Sciatic nerve (tissue), 2 donors: ENCODE measurements at regions not wholly inside any gene's neighbourhood (a gene's known extent, or its start where the extent isn't known, plus 50 kb on each side); places are given as distances from the start of the nearest gene placed in this dataset.
"Not testable (repeated sequence)": the region's sequence is repeated elsewhere in the genome, so short reads cannot be mapped to it uniquely, and the experiment has no call there.

Source experiments
- ATAC-seq: fragments of 200-7000 bp; cut with Tn5 transposase; one replicate; pipeline ENCODE4 v1.9.1; 2020; ENCODE audit warnings: mild to moderate bottlenecking, moderate library complexity
- DNase-seq: peaks from one replicate; pipeline ENCODE4 v3.0.0-alpha.2; 2020; ENCODE audit warnings: low spot score
- intact Hi-C: fragments of 100-400 bp; cut with DNase I; formaldehyde crosslinking; loops from one replicate; pipeline ENCODE4 v1.14.2; 2022
- donor health status: DM: no; HTN: no; CAD: no.
- donor health status: DM: no; HTN: no; CAD: no.

DNA sequence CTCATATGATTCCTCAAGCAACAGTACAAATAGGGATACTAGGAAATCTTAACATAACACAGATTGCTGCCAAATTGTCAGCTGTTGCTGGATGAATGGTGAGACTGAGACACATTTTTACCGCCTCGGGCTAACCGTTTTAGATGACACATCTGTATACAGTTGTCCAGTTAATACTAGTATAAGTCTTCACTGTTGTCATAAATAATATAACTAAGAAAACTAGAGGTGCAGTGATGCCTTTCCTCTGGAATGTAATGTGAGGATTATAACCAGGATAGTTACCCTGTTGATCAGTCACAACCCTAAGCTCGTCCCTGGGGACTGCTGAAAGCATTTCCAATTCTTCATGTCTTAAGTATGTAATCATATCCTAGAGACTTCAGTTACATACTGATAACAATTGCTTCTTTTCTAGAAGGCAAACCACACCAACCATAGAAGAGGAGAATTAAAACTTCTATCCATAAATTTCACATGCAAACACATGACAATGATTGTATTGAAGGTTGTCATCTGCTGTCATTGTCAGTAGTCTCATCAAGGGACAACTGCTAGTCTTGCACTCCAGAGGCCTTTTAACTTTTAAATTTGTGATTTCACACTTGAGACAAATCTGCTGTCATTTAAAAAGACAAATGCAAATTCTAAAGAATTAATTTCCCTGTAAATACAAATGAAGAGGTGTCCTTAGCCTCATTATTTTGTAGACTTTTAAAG lies 100.4 kb upstream of the SEMA3D start:
- intact Hi-C loops, result no loop called here
- ATAC-seq (no peak), DNase-seq (no peak)

DNA sequence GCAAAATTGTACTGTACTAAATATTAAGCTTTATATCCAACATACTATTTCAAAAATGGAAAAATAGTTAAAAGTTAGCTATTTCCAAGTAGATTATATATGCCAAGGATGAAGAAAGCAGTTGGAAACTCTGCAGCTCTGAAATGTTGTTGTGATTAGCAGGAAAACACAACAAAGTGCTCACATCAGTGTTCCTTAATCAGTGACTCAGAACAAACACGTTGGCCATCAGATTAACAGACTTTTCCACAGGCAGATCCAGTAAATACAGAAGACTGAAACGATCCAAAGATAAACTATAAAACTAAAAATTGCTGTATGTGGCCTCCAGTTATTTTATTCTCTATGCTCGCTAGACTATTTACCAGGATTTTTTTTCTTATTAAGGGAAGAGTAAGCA lies 99.6 kb upstream of the SEMA3D start:
- DNase-seq (no peak), ATAC-seq (no peak)
- intact Hi-C loops, result no loop called here

DNA sequence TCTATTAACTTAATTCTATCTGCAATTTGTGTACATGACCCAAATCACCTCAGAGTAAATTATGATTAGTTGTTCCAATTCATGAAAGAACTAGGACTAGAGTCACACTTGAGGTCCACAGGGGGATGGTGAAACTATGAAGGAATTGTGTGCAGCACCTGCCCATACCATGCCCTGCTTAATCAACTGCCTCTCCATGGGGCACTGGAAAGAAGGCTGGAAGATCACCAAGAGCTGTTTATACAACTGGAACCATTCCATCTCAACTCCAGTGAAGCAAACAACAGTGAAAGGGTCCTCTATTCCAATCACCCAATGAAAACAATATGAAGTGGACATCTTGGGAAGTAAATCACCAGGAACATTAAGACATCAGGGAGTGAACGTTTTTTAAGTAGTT lies 98.7 kb upstream of the SEMA3D start:
- intact Hi-C loops, result no loop called here
- no peak for ATAC-seq
- no peak for DNase-seq

DNA sequence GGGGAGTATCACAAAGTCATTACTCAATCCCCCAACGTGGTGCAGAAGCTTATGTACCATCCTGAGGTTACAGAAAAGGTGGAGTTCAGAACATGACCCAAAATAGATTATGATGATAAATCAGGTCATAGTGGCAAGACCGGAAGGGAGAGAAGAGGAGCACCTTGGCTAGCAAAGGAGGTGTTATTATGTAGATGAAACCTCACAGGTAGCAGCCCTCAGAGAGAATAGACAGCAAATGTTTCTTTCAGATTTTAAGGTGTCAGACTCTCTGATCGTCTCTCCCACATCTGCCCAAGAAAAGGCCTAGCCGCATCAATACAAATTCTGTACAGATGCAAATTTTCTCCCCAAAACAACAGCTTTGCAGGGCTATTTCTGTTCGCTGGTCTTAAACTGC lies 88.3 kb upstream of the SEMA3D start:
- ATAC-seq, result no peak
- intact Hi-C loops, result no loop called here
- no peak for DNase-seq

DNA sequence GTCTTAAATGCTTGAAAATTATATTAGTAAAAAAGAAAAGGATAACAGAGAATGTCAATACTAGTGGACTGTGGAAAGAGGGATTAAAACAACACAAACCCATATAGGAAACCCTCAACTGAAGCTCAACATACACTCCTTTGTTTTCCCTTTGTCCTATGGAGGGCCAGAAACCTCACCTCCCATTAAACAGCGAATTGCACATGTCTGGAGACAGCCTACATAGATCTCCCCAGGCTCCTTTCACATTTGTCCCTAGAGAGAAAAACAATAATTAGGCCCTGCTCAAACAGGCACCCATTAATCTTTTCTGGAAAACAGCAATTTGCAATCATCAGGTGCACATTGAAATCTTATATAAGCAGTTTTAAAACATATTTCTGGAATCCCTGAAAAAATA lies 87.6 kb upstream of the SEMA3D start:
- ATAC-seq (no peak), DNase-seq (no peak)
- intact Hi-C loops, result no loop called here

DNA sequence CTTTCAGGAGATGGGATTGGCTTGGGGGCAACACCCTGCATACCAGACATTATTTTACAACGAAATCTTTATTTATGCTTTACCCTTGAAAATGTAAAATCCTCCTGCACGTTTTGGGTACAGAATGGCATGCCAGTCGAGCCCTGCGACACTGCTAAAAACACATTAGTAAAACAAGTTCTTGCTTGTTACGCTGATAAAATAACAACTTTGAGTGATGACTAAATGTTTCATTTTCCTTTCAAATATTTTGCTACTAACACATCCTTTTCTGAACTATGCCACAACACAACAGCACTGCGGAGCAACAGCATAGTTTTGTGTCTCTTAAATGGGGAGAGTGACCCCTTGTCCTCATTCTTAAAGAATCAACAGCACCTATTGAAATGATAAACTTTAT lies 76.0 kb upstream of the SEMA3D start:
- intact Hi-C loops, result no loop called here
- ATAC-seq, result no peak
- DNase-seq, result no peak

DNA sequence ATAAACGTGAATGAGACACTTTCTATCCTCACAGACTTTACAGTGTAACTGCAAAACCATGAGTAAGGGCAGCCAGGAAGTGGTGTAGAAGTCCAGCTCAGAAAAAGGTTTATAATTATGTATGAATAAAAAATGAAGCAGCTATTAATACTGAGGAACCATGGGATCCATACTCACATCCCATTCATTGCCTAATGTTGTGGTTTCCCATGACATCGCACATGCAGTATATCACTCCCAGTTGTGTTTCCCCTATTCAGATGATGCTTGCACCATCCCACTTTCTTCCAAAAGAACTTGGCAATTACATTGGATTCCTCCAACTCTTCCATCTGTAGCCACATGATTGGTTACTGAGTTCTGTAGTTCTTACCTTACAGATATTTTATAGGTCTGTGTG lies 74.5 kb upstream of the SEMA3D start:
- DNase-seq (no peak), ATAC-seq (no peak)
- intact Hi-C loops, result no loop called here

DNA sequence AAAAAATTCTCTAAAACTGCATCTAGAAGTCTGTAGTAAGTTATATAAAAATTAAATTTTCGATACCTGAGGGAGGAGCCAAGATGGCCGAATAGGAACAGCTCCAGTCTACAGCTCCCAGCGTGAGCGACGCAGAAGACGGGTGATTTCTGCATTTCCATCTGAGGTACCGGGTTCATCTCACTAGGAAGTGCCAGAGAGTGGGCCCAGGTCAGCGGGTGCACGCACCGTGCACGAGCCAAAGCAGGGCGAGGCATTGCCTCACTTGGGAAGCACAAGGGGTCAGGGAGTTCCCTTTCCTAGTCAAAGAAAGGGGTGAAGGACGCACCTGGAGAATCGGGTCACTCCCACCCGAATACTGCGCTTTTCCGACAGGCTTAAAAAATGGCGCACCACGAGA lies 62.9 kb upstream of the SEMA3D start:
- ATAC-seq, DNase-seq, intact Hi-C loops: not testable (repeated sequence)

DNA sequence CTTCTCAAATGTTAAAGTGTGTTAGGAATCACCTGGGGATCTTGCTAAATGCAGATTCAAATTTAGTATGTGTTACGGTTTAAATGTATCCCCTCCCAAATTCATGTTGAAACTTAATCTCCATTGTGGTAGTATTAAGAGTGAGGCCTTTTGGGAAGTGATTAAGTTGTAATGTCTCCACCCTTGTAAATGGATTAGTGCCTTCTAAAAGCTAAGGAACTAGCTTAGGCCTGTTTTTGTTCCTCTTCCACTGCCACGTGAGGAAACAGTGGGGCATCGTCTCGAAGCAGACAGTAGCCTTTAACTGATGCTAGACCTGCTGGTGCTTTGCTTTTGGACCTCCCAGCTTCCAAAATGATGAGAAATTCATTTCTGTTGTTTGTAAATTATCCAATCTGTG lies 52.3 kb upstream of the SEMA3D start:
- ATAC-seq, result no peak
- intact Hi-C loops, result loop anchor here (10.0 kb wide), 1 partner anchor 1884 kb away; no protein-coding TSS in a partner anchor
- DNase-seq, result no peak

DNA sequence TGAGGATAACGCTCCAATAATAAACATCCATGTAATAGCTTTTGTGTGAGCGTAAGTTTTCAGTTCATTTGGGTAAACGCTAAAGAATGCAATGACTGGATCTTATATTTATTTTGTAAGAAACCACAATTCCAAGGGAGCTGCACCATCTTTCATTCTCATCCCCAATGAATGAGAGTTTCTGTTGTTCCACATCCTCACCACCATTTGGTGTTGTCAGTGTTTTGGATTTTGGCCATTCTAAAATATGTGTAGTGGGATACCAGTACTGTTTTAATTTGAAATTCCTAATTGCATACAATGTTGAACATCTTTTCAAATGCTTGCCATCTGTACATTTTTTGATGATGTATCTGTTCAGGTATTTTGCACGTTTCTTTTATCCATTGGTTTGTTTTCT lies 50.9 kb upstream of the SEMA3D start:
- ATAC-seq (no peak), DNase-seq (no peak)
- intact Hi-C loops, result loop anchor here (10.0 kb wide), 1 partner anchor 1883 kb away; no protein-coding TSS in a partner anchor
